Tibial nerve (tissue), 4 donors: ENCODE measurements at regions not wholly inside any gene's neighbourhood (a gene's known extent, or its start where the extent isn't known, plus 50 kb on each side); places are given as distances from the start of the nearest gene placed in this dataset.
"Not testable (repeated sequence)": the region's sequence is repeated elsewhere in the genome, so short reads cannot be mapped to it uniquely, and the experiment has no call there.

ENCODE experiments used
- DNase-seq, 2 donors: peaks; one replicate each; pipeline ENCODE4 v3.0.0-alpha.2; 2019; ENCODE audit warnings: low spot score in 2 of 2
- H3K27ac ChIP-seq, 4 donors: fragments of 200-600 bp; sonication (generic) in 3 of 4; one replicate each; pipeline ENCODE4 v1.5.1; 2017 to 2019; ENCODE audit warnings: mild to moderate bottlenecking in 1 of 4
- H3K27me3 ChIP-seq, 2 donors: fragments of 200-600 bp; sonication (generic) in 1 of 2; one replicate each; pipeline versions ENCODE4 v1.5.1 to v1.6.0; 2017 to 2019
- H3K36me3 ChIP-seq, 3 donors: fragments of 200-600 bp; sonication (generic); one replicate each; pipeline ENCODE4 v1.5.1; 2018 to 2019
- H3K4me1 ChIP-seq, 4 donors: fragments of 200-600 bp; sonication (generic) in 3 of 4; one replicate each; pipeline ENCODE4 v1.5.1; 2017 to 2019
- H3K4me3 ChIP-seq, 4 donors: fragments of 200-600 bp; sonication (generic) in 3 of 4; one replicate each; pipeline ENCODE4 v1.5.1; 2017 to 2019; ENCODE audit warnings: mild to moderate bottlenecking in 1 of 4, moderate library complexity in 1 of 4
- H3K9me3 ChIP-seq, 4 donors: fragments of 200-600 bp; sonication (generic) in 3 of 4; one replicate each; pipeline ENCODE4 v1.5.1; 2017 to 2019
- CTCF ChIP-seq, 5 experiments: fragments of 200-600 bp in 3 of 5; fragments of 450-650 bp in 2 of 5; sonication (generic) in 3 of 5; IDR thresholded peaks; one replicate each; pipeline ENCODE4 v1.5.1; 2016 to 2019; ENCODE audit warnings: antibody characterized with exemption in 5 of 5, mild to moderate bottlenecking in 3 of 5, moderate library complexity in 2 of 5
- EP300 ChIP-seq, 2 donors: sonication (generic); formaldehyde crosslinking; IDR thresholded peaks; one replicate each; pipeline ENCODE4 v1.6.1; 2017; ENCODE audit warnings: antibody characterized with exemption in 2 of 2, mild to moderate bottlenecking in 1 of 2
- POLR2A ChIP-seq, 2 donors: fragments of 450-650 bp; IDR thresholded peaks; one replicate each; pipeline ENCODE4 v1.6.1; 2017; ENCODE audit warnings: antibody characterized with exemption in 2 of 2, mild to moderate bottlenecking in 2 of 2, moderate library complexity in 2 of 2
- WGBS, 2 donors: methylation state at CpG; one replicate each; pipeline ENCODE4 v1.1.5; 2018; 5-methylcytosine and 5-hydroxymethylcytosine counted together

- WGBS, 2 donors, result 82 to 89% methylated on average over 1 of the region's 1 CpG
- H3K27ac ChIP-seq, result no peak overlapping the region
These were observed 425.2 kb upstream of the TBL1XR1 start for GRCh38 chr3:177622520-177622919.

GRCh38 chr3:177622982-177623617 is 425.8 kb upstream of the TBL1XR1 start:
- 88 to 90% methylated on average over 5 of the region's 5 CpGs for WGBS, 2 donors
- Histone ChIP-seq H3K27me3 (no peaks in the 10 kb centered on the region), H3K36me3 (no peaks in the 10 kb centered on the region), H3K27ac (no peak overlapping the region), H3K9me3 (no peaks in the 10 kb centered on the region), H3K4me1 (peaks cover 0 to 32% (median 11%) of the 10 kb centered on the region in 4 donors), H3K4me3 (no peak overlapping the region)
- no peak for TF ChIP-seq POLR2A (IDR thresholded peaks at IDR 0.05)
- TF ChIP-seq EP300 (IDR thresholded peaks at IDR 0.05), result no peak
- TF ChIP-seq CTCF (IDR thresholded peaks at IDR 0.05), result no peak
- no peak for DNase-seq

More at GRCh38 chr3:177622520-177622919, 425.2 kb upstream of the TBL1XR1 start:
- DNase-seq, result no peak
- H3K27me3 ChIP-seq, result no peaks in the 10 kb centered on the region
- H3K4me1 ChIP-seq, result peaks cover 0 to 32% (median 11%) of the 10 kb centered on the region in 4 donors
- TF ChIP-seq EP300 (IDR thresholded peaks at IDR 0.05), result no peak
- TF ChIP-seq CTCF (IDR thresholded peaks at IDR 0.05), result no peak
- TF ChIP-seq POLR2A (IDR thresholded peaks at IDR 0.05), result no peak
- no peaks in the 10 kb centered on the region for H3K9me3 ChIP-seq
- H3K36me3 ChIP-seq, result no peaks in the 10 kb centered on the region
- H3K4me3 ChIP-seq, result no peak overlapping the region

- Histone ChIP-seq H3K4me3 (no peak overlapping the region), H3K27me3 (no peaks in the 10 kb centered on the region), H3K9me3 (no peaks in the 10 kb centered on the region), H3K36me3 (no peaks in the 10 kb centered on the region), H3K27ac (no peak overlapping the region), H3K4me1 (peaks cover 0 to 15% (median 2%) of the 10 kb centered on the region in 4 donors)
- no peak for DNase-seq
- TF ChIP-seq CTCF (IDR thresholded peaks at IDR 0.05) (no peak), EP300 (IDR thresholded peaks at IDR 0.05) (no peak), POLR2A (IDR thresholded peaks at IDR 0.05) (no peak)
- WGBS, 2 donors, result 84 to 89% methylated on average over 13 of the region's 13 CpGs
These were observed 427.5 kb upstream of the TBL1XR1 start for GRCh38 chr3:177624528-177625495.

- H3K9me3 ChIP-seq, result no peaks in the 10 kb centered on the region
- 68 to 76% methylated on average over 2 of the region's 2 CpGs for WGBS, 2 donors
- DNase-seq, result no peak
- H3K4me3 ChIP-seq, result no peak overlapping the region
- no peaks in the 10 kb centered on the region for H3K36me3 ChIP-seq
- H3K27me3 ChIP-seq, result no peaks in the 10 kb centered on the region
- no peak for TF ChIP-seq POLR2A (IDR thresholded peaks at IDR 0.05)
- no peak for TF ChIP-seq EP300 (IDR thresholded peaks at IDR 0.05)
- no peak for TF ChIP-seq CTCF (IDR thresholded peaks at IDR 0.05)
- H3K27ac ChIP-seq, result no peak overlapping the region
- peaks cover 0 to 3% (median 0%) of the 10 kb centered on the region in 4 donors for H3K4me1 ChIP-seq
These were observed 428.8 kb upstream of the TBL1XR1 start for GRCh38 chr3:177626045-177626444.

GRCh38 chr3:177628095-177628719 is 430.9 kb upstream of the TBL1XR1 start:
- not testable (repeated sequence) for DNase-seq, H3K9me3 ChIP-seq, H3K4me1 ChIP-seq, H3K4me3 ChIP-seq, H3K27me3 ChIP-seq, H3K36me3 ChIP-seq, H3K27ac ChIP-seq
